SK-N-SH (cell line): ENCODE measurements at regions not wholly inside any gene's neighbourhood (a gene's known extent, or its start where the extent isn't known, plus 50 kb on each side); places are given as distances from the start of the nearest gene placed in this dataset.
A peak's percentile ranks its signal among the peaks of the same experiment; 100 is the strongest.

Experiments
- CTCF ChIP-seq: fragments of 200-600 bp; sonication (generic); IDR thresholded peaks from 2 replicates; pipeline ENCODE4 v1.6.1; 2017; ENCODE audit warnings: antibody characterized with exemption, mild to moderate bottlenecking, moderate library complexity
- EP300 ChIP-seq, 2 experiments: IDR thresholded peaks; 2 replicates each; pipeline versions ENCODE4 v1.4.0 to v1.6.1; 2012; ENCODE audit warnings: borderline replicate concordance in 1 of 2, low read depth in 1 of 2, low read length in 1 of 2
- FOXJ3 ChIP-seq: sonication (generic); formaldehyde crosslinking; IDR thresholded peaks from 2 replicates; pipeline ENCODE4 v1.5.1; 2020; ENCODE audit warnings: mild to moderate bottlenecking, missing genetic modification reagents
- SIN3A ChIP-seq: IDR thresholded peaks from 2 replicates; pipeline ENCODE4 v1.6.1; 2012; ENCODE audit warnings: low read depth, mild to moderate bottlenecking, low read length, moderate library complexity, borderline replicate concordance
- TEAD4 ChIP-seq: IDR thresholded peaks from 2 replicates; pipeline ENCODE4 v1.4.0; 2012; ENCODE audit warnings: mild to moderate bottlenecking, borderline replicate concordance; ENCODE audit not compliant: insufficient read depth
- YY1 ChIP-seq: IDR thresholded peaks from 2 replicates; pipeline ENCODE4 v1.4.0; 2012; ENCODE audit warnings: low read depth, mild to moderate bottlenecking

DNA sequence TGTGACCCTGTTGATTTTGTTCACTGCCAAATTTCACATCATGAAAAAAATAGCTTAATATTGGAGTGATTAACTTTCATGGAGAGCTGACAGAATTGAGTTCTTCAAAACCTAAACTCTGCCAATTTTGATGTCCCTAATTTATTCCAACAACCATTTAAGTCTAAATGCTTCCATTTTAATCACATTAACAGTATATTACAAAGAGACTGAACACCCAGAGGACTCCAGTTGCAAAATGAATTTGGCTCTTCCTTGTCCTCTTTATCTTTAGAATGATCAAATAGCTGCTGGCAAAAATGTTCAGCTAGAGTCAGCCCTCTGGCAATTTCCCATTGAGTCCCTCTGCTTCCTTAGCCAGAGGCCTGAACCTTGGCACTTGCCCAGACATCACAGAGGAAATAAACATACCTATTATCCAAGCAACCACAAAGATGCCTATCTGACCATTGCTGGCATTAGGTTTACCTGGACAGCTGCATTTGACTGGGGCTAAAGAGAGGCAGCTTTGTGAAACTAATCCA, 299.0 kb upstream of the STXBP5 start:
- TF ChIP-seq SIN3A (peak; percentile 38; the same call in 1 of the 2 replicates), EP300 (IDR thresholded peaks at IDR 0.05; ENCODE audit: borderline replicate concordance in 1 of 2, low read depth in 1 of 2, low read length in 1 of 2) (peak; percentile 49 to 85; a peak in 3 of 4 replicates), YY1 (no peak), FOXJ3 (CRISPR knock-in tag) (no peak), CTCF (no peak), TEAD4 (peak; percentile 89)
